IPS-11a (cell line): ENCODE measurements at regions not wholly inside any gene's neighbourhood (a gene's known extent, or its start where the extent isn't known, plus 50 kb on each side); places are given as distances from the start of the nearest gene placed in this dataset.

Experiments used
- H3K4me3 ChIP-seq: one replicate; pipeline ENCODE4 v1.5.1; 2013; ENCODE audit warnings: low read depth, low read length, control low read depth

DNA sequence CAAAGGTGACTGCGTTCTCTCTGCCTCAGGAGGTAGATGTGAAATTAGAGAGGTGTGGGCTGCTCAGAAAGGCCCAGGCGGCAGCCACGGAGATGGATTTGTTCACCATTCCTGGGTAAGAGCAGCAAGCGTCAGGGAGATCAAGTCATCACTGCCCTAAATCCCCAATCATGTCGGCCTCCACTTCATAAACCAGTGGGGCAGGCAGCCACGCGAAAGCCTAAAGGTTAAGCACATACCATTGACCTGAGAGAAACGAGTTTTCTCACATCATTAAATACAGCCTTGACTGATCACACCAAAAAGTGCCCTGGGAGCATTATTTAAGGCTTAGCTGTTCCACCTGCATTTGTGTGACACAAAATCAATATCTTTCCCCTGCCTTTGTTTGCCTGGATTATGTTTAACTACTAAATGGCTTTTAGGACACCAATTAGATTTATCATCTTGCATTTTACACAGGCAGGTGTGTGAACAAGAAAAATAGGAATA lies 50.7 kb upstream of the FOXB1 start:
- no peak overlapping the region for H3K4me3 ChIP-seq

DNA sequence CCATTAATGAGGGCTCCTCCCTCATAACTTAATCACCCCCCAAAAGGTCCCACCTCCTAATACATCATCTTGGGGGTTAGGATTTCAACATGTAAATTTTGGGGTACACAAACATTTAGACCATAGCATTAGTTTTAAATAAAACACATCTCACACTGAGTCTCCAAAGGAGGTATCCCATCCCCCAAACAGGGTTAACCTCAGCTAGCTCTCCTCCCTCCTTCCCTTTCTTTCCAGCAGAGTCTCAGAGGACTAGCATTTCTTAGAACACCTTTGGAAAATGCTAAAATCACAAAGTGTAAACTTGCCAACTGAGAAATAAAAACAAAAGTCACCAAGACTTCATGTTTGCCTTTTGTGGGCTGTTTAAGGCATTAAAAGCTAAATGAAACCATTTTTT lies 51.2 kb upstream of the FOXB1 start:
- H3K4me3 ChIP-seq: no peak overlapping the region

DNA sequence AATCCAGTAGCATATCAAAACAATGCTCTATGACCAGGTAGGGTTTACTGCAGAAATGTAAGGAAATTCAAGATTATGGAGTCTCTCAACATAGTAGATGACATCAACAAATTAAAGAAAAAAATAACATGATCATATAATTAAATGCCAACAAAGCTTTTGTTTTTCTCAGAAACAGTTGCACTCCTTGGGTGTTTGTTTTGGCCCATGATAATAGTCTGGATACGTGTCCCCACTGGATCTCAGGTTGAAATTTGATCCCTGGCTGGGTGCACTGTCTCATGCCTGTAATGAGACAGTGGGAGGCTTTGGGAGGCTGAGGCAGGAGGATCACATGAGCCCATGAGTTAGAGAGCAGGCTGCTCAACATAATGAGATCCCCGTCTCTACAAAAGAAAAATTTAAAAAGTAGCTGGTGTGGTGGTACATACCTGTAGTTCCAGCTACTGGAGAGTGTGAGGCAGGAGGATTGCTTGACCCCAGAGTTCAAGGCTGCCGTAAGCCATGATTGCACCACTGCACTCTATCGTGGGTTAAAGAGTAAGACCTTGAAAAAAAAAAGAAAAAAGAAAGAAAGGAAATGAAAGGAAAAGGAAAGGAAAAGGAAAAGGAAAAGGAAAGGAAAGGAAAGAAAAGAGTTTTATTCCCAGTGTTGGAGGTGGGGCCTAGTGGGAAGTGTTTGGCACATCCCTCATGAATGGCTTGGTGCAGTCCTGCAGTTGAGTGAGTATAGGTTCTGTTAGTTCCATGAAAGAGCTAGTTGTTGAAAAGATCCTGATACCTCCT lies 53.3 kb upstream of the FOXB1 start:
- H3K4me3 ChIP-seq: no peak overlapping the region

DNA sequence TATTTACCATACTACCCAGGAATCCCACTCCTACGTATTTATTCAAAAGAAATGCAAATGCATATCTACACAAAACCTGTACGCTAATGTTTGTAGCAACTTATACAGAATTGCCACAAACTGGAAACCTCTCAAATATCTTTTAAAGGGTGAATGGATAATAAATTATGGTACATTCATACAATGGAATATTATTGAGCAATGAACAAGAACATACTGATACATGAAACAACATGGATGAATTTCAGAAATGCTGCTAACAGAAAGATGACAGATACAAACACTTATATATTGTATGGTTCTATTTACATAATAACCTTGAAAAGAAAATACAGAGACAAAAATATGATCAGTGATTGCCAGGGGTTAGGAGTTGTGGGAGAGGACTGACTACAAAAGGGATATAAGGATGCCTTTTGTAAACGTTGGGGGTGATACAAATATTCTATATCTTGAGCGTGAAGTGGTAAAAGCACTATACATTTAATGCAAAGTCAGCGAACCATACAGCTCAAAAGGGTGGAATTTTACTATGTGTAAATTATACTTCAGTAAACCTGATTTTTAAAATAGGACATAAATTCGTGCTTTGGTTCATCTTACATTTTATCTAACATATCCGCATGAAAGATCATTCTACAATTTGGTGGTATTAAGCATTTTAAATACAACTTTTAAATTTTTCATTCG lies 55.0 kb upstream of the FOXB1 start:
- no peak overlapping the region for H3K4me3 ChIP-seq

DNA sequence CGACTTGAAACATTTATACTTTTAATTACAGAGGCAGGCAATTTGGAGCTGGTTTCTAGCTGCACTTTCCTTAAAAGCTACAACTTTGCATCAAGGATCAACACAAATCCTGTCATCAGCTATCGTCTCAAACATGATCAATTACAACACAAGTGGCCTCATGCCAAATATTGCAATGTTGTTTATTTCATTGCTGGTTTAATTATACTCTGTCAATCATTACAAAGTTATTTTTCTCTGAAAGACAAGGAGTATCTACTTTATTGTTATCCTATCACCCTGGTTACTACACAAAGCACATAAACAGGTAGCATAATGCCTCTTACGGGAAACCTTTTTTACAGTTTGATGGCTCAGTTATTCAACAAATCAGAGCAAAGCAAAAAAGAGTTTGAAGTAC lies 58.0 kb upstream of the FOXB1 start:
- H3K4me3 ChIP-seq: no peak overlapping the region

DNA sequence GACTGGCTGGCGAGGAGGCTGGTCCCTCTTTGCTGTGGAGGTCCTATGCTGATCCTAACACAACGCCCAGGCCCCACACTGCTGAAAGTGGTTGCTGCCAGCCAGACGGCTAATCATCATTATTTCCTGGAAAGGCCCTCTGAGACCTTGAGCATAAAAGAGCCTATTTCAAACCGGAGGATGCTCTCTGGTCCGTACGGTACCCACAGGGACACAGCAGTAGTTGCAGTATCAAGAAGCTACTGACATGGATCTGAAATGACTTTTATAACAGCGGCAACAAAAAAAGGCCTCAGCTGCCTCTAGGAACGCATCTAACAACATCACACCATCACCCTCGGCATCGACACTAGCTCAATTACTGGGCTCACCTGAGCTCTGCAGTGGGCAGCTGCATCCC lies 59.1 kb upstream of the FOXB1 start:
- H3K4me3 ChIP-seq: no peak overlapping the region

DNA sequence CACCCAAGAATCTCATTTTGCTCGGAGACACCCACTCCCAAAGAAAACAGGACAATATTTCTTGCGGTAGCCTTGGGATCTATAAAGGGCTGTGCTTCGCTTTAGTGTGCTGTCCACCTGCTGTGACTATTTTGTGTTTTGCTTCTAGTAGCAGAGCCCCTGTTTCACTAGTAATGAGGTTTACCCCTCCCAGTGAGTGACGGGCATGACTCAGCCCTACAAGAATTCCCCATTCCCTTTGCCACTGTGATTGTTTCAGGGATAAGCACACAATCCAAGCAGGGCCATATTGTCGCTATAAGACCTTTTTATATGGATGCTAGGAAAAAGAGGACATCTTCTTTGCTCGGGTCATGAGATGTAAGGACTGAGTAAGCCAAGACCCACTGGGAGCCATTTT lies 62.5 kb upstream of the FOXB1 start:
- H3K4me3 ChIP-seq: no peak overlapping the region

DNA sequence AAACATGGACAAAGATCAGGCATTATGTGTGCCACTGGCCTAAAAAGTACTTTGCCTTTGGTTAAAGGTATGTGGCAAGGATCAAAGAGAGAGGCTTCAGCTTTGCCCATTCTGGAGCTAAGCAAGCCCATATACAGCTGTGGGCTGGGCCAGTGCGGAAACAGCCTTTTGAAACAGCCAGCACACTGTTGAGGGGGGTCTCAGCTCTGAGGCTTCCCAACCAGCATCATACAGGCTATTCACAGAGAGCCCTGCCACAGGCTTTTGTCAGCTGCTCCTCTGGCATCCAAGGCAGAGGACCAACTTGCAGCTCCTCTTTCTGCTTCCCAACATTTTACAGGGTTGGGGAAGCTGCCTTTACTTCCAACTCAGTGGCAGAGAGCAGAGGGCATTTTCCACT lies 63.2 kb upstream of the FOXB1 start:
- H3K4me3 ChIP-seq: no peak overlapping the region

DNA sequence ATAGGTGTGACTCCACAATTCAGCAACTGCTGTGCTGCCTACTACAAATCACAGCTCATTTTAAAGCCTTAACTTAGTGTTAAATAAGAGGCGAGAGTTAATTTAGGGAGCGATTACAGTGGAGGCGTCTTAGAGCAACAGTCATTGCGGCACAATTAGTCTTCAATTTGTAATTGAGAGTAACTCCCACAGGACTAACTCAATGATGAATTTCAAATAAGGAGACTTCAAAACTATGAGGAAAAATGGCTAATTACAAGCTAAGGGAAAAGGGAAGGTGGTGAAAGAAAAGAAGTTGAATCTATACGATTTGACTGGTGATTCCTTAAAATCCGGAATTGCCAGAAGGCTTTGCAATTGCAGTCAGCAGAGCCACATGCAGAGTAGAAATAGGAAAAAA lies 63.7 kb upstream of the FOXB1 start:
- H3K4me3 ChIP-seq: no peak overlapping the region

DNA sequence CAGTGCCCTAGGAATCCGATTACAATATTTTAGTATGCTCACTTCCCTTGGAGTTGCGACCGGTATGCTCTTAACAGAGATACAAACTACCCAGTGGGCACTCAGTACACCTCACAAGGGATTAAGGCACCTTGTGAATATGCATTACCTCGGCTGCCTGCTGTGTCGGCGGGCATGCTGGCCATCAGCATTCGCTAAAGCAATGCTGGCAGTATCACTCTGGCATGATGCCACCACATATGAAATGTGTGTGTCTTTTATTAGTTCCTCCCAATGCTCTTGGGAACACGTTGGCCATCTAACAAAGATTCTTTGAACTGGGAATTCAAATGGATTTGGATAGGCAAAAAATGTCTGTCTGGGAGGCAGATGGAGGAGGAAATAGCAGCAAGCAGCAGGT lies 67.4 kb upstream of the FOXB1 start:
- H3K4me3 ChIP-seq: no peak overlapping the region

DNA sequence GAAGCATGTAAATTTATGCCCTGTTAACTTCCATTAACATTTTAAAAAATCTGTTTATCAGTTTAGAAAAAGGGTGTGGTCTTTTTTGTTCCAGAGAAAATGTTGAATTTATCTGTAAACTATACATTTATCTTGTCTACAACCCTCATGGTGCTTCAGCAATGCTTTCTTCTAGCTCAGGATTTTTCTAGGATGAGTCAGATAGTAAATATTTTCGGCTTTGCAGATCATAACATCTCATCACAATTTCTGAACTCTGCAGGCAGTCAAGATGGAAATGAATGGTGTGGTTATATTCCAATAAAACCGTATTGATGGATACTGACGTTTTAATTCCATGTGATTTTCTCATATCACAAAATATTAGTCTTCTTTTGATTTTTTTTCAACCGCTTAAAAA lies 70.5 kb upstream of the FOXB1 start:
- no peak overlapping the region for H3K4me3 ChIP-seq

DNA sequence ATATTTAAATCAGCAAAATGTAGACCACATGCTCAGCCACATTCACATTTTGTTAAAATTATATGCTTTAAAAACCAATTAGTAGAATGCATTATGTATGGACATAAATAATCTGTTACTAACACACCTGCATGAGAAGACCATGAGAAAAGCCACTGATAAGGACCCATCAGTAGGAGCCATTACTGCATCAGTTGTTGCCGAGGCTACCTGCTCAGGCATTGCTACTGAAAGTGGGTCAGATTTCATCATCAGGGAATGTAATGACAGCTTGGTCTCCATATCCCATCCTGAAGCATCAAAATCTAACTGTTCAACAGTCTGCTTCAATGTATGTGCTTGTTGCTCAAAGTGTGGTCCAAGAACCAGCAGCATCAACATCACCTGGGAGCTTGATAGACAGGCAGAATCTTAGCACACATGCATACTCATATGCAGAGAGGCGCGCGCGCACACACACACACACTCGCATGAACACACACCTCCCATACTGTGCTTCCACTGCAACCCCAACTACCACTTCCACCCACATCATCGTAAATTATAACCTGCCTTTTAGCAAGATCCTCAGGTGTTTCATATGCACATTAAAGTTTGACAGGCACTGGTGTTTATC lies 72.4 kb upstream of the FOXB1 start:
- H3K4me3 ChIP-seq: no peak overlapping the region

DNA sequence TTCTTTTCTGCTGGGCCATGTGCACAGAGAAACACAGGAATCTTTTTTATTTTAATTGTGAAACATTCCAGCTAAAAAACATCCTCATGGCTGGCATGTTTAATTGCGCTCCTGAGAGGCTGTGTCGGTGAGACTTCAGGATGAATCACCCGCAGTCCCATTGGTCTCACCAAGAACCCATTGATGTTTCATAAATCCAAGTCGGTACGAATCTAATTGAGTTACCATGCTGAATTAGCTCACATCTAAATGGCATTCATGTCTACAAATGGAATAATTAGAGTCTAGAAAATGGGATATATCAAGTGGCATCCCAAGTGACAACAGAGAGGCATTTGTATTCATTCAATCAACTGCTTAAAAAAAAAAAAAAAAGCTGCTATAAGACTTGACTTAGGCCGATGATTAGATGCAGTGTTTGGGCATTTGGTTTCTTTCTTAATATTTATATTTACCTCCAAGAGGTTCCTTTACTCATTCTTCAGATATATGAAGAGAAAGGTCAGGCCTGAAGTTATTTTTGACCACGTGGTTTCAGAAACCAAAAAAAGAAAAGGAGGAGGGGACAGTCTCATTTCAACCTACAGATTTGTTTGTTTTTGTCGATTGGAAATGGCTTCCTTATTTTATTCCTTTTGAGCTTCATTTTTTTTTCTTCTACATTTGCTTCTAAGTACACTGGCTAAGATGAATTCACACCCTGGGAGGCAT lies 79.1 kb upstream of the FOXB1 start:
- H3K4me3 ChIP-seq: no peak overlapping the region

DNA sequence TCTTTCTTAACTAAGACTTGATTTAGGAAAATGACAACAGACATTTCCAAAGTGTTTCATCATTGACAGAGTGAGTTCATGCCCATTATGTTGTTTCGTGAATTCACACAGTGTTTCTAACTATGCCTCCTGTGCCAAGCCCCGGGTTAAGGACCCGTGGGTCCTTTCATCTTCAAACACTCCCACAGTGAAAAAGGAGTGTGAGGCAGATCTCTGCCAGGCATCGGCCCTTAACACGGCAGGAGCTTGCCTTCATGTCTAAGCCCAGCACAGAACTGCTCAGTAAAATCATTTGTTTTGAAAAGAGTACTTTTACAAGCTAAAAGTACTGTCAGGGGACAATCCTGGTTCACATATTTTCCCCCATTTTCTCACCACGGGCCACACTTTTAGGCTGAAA lies 80.0 kb upstream of the FOXB1 start:
- no peak overlapping the region for H3K4me3 ChIP-seq

DNA sequence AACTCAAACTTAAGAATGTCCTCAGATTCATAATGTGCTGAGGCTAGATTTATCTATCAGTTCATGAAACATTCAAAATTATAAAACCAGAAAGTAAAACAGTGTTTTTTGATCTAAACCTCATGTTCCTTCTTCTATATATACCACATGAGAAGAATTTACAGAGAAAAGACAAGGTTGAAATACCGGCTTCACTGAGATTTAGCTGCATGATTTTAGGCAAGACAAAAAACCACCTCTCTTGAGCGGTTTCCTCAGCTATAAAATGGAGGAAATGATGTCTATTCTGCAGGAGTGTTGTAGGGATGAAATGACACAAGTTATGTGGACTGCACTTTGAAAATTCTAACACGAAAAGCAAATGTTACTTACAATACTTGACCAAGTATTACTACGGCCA lies 80.6 kb upstream of the FOXB1 start:
- H3K4me3 ChIP-seq: no peak overlapping the region

DNA sequence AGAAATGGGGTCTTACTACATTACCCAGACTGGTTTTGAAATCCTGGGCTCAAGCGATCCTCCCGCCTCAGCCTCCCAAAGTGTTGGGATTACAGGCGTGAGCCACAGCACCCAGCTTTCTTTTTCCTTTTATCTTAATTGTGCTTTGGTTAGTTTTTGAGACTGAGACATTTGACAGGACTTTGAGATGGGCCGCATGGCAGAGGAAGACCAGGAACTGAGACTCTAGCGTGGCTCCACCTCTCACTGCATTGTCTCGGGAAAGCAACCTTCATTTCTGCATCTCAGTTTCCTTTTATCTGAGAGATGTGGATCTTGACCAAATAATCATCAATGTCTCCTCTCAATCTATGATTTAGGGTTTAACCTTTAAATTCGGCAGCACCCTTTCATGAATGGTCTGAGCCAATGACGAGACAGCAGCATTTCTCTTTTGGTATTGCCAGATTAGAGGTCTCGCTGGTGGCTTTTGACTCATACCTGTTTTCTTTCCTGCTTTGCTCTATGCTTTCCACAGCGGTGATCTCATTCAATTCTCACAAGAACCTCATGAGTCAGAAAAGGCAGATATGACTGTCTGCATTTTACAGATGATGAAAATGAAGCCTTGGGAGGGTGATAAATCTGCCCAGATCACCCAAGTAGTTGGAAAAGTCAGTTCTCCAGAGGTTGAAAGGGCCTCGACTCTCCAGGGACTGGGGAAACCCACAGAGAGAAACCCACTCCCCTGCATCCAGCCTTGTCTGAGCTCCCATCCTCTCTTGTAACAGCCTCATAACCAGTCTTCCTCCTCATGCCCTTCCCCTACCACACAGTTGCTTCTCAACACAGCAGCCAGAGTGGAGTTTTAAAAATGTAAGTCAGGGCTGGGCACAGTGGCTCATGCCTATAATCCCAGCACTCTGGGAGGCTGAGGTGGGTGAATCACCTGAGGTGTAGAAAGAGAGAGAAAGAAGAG lies 84.8 kb upstream of the FOXB1 start:
- H3K4me3 ChIP-seq: no peak overlapping the region

DNA sequence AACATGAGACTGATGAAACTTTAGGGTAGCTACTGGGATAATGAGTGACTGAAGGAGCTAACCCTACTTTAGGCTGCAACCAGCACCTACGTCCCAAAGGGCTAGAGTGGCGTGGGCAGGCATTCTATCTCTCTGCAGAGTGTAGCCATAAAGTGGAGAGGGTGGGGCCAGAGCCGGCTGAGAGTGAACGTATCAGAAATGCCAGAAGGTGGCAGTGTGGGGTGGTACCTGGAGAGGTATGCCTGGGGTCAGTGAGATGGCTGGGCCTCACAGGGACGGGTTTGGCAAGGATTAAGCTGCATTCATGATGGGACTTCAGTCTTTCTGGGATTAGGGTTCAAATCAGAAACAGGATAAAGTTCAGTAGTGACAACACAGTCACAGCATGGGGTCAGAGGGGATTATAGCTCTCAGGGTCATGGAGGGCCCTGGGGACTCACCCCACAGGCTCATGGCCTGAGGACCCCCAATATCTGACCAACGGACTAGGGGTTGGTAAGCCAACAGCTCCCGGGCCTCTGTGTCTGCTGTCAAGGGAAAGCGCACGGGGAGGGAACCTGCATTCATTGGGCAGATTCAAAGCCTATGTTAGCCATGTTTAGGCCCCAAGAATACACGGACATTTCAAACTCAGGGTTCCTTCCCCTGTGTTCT lies 86.5 kb upstream of the FOXB1 start:
- no peak overlapping the region for H3K4me3 ChIP-seq

DNA sequence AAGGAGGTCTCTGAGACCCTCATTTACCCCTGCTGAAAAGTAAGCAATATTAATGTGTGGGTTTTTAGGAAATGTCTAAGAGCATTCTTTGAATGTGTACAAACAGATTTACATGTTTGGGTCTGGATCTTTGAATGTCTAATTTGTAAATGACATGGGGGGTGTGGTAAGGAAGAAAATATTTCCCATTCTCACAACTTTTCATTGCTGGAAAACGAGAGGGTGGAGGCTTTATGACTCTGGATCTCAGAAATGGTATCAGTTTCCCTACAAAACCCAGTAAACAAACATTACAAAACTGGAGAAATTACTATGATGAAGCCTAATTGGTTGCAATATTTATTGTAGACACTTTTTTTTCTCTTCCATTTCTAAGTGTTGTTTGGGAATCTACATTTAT lies 98.1 kb upstream of the FOXB1 start:
- H3K4me3 ChIP-seq: no peak overlapping the region

DNA sequence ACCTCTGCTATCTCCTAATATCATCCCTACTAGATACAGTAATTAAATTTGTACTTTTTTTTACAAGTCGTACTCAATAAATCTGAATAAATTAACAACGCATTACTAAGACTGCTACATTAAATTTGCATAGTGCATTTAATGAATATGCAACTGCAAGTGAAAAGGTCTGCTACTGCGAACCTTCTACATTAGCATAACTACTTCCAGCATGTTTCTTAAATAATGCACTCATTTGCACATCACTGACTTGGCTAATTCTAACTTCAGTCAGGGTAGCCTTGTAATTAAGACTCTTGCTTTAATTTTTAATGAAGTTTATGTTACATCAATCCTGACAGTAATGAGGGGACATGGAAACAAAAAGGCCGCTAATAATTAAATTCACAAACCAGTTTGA lies 98.9 kb upstream of the FOXB1 start:
- no peak overlapping the region for H3K4me3 ChIP-seq
